Immature natural killer cell (primary cell): ENCODE measurements at regions not wholly inside any gene's neighbourhood (a gene's known extent, or its start where the extent isn't known, plus 50 kb on each side); places are given as distances from the start of the nearest gene placed in this dataset.

Source experiments
- DNase-seq, 3 donors: peaks; one replicate each; pipeline ENCODE4 v3.0.0; 2022; ENCODE audit warnings: mixed read lengths in 1 of 3
- H3K27ac Mint-ChIP-seq, 6 donors: one replicate each; pipeline ENCODE4 v1.8.0; 2020; ENCODE audit warnings: mixed read lengths in 6 of 6, mild to moderate bottlenecking in 5 of 6, inconsistent platforms in 4 of 6, moderate library complexity in 3 of 6
- H3K27me3 Mint-ChIP-seq, 3 donors: one replicate each; pipeline ENCODE4 v1.8.0; 2020 to 2021; ENCODE audit warnings: low read depth in 3 of 3, mild to moderate bottlenecking in 3 of 3, mixed read lengths in 3 of 3, moderate library complexity in 3 of 3, inconsistent platforms in 1 of 3
- H3K36me3 Mint-ChIP-seq, 3 donors: one replicate each; pipeline ENCODE4 v1.8.0; 2020; ENCODE audit warnings: mixed read lengths in 3 of 3, inconsistent platforms in 2 of 3, mild to moderate bottlenecking in 2 of 3
- H3K4me1 Mint-ChIP-seq, 2 donors: one replicate each; pipeline ENCODE4 v1.8.0; 2020; ENCODE audit warnings: inconsistent platforms in 2 of 2, mild to moderate bottlenecking in 2 of 2, mixed read lengths in 2 of 2, moderate library complexity in 1 of 2
- H3K4me3 Mint-ChIP-seq, 5 donors: one replicate each; pipeline ENCODE4 v1.8.0; 2020; ENCODE audit warnings: mild to moderate bottlenecking in 5 of 5, mixed read lengths in 5 of 5, inconsistent platforms in 3 of 5, moderate library complexity in 3 of 5
- H3K9me3 Mint-ChIP-seq, 6 donors: one replicate each; pipeline ENCODE4 v1.8.0; 2020; ENCODE audit warnings: mild to moderate bottlenecking in 6 of 6, mixed read lengths in 6 of 6, inconsistent platforms in 4 of 6, moderate library complexity in 3 of 6

DNA sequence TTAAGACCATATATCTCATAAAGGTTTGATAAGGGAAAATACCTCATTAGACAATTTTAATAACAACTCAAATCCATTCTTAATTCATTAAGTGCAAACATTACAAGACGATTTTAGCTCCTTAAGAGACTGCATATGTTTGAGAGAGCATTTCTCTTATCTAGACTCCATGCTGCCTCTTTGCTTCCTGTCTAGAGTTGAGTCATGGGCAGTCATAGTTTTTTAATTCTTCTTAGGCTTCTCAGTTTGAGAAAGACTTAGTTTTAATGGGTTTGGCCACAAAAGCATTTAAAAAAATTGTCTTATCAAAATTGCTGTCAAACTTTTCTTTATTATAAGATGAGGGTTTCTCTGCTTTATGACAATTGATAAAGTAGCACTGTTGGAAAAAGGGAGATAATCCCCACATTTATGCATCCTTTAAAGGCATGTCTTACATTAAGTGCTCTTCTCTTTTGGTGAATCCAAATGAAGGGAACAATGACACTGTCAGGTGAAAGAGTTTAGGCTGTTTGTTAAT lies 713.4 kb downstream of the PCDH18 start:
- no peak overlapping the region for H3K4me3 Mint-ChIP-seq

DNA sequence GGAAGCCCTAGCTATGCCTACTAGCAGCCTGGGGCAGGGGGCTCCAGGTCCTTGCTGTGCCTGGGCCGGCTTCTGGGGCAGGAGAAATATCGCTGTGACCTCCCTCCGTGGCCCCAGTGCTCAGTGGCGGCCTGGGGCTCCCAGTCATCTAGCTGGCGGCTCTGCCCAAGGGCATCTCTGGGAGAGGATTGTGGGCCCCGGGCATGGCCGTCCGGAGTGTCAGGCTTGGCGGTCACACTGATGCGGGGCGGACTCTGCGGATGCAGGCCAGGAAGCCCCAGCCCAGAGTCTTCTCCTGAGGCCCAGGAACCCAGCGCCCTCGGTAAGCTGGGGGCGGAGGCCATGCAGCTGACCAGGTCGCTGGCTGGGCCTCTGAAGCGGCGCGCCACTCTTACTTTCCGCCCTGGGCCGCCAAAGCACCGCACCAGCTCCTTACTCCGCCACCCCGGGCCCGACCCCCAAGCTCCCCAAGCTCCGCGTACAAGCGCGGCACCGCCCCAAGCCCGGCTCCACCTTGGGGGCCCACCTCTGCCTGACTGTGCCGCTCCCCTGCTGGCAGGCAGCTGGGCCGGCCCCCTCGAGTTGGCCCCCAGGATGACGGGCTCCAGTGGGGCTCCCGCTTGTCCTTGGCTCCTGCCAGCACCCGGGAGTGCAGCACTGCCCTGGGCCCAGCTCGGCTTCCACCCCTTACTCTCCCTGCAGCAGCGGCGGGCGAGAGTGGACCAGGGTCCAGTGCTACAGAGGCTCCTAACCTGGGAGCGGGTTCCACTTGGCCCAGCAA lies 720.0 kb downstream of the PCDH18 start:
- DNase-seq = no peak
- Mint-ChIP-seq H3K27me3 (no peaks in the 10 kb centered on the region), H3K4me3 (no peak overlapping the region), H3K4me1 (no peaks in the 10 kb centered on the region), H3K9me3 (peaks cover 2 to 13% (median 8%) of the 10 kb centered on the region in 6 donors), H3K27ac (no peak overlapping the region), H3K36me3 (no peaks in the 10 kb centered on the region)

More for the DNA sequence above, 713.4 kb downstream of the PCDH18 start:
- no peak overlapping the region for H3K27ac Mint-ChIP-seq
- no peak for DNase-seq
- no peaks in the 10 kb centered on the region for H3K27me3 Mint-ChIP-seq
- H3K36me3 Mint-ChIP-seq = no peaks in the 10 kb centered on the region
- H3K9me3 Mint-ChIP-seq = peaks cover 0 to 11% (median 7%) of the 10 kb centered on the region in 6 donors
- H3K4me1 Mint-ChIP-seq = no peaks in the 10 kb centered on the region

DNA sequence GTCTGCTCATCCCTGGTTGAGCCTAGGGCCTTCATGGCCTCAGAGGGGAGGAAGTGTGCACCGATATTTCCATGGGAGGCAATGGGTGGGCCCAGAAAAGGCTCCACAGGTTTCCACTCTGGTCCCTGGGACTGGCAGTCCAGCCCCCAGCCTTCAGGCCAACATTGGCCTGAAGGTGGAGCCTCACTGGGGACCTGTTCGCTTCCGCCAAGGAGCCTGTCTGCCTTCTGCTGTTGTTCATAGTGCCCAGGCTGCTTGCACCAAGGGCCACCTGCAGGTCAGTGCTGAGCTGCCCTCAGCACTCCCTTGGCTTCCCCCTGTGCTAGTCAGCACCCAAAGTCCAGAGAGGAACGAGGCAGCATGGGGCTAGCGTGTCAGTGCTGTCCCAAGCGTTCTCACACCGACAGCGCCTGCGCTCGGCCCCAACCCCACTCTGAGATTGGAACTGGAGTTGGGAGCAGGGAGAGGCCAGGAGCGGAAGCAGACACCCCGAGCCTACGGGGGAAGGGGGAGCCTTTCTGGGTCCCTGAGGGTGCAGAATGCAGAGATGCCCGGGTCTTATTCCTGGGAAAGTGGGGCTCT lies 720.7 kb downstream of the PCDH18 start:
- Mint-ChIP-seq H3K27me3 (no peaks in the 10 kb centered on the region), H3K36me3 (no peaks in the 10 kb centered on the region), H3K9me3 (peaks cover 2 to 13% (median 8%) of the 10 kb centered on the region in 6 donors), H3K27ac (no peak overlapping the region), H3K4me1 (no peaks in the 10 kb centered on the region), H3K4me3 (no peak overlapping the region)
- DNase-seq = no peak

DNA sequence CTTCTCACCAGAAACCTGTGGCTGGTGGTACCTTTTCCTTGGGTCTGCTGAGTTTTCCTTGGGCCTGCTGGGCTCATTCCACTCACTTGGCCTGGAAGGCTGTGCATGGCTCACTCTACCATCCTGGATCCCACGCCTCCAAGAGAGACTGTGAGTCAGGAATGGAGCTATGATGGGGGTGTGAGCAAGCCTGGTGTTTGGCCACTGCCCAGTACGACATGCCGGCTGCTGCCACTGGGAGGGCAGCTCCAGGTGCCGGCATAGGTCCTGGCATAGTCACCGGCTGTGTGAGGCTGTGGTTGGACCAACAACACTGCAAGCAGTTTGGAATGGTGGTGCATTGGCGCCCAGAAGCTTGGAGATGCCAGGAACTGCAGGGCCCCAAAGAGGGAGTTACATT lies 721.7 kb downstream of the PCDH18 start:
- no peak overlapping the region for H3K27ac Mint-ChIP-seq
- no peak for DNase-seq
- no peaks in the 10 kb centered on the region for H3K36me3 Mint-ChIP-seq
- H3K4me1 Mint-ChIP-seq = no peaks in the 10 kb centered on the region
- no peaks in the 10 kb centered on the region for H3K27me3 Mint-ChIP-seq
- H3K4me3 Mint-ChIP-seq = no peak overlapping the region
- H3K9me3 Mint-ChIP-seq = peaks cover 2 to 18% (median 8%) of the 10 kb centered on the region in 6 donors

- H3K4me1 Mint-ChIP-seq = no peaks in the 10 kb centered on the region
- H3K27me3 Mint-ChIP-seq = peaks cover 0 to 2% (median 0%) of the 10 kb centered on the region in 3 donors
- DNase-seq = no peak
- H3K4me3 Mint-ChIP-seq = no peak overlapping the region
- no peaks in the 10 kb centered on the region for H3K36me3 Mint-ChIP-seq
- H3K9me3 Mint-ChIP-seq = peaks cover 0 to 43% (median 9%) of the 10 kb centered on the region in 6 donors
- no peak overlapping the region for H3K27ac Mint-ChIP-seq
These were observed 725.5 kb downstream of the PCDH18 start for GRCh38 chr4:136806844-136807243.

GRCh38 chr4:136805617-136806016 lies 726.7 kb downstream of the PCDH18 start:
- H3K27me3 Mint-ChIP-seq = peaks cover 0 to 2% (median 0%) of the 10 kb centered on the region in 3 donors
- no peak for DNase-seq
- no peak overlapping the region for H3K27ac Mint-ChIP-seq
- H3K9me3 Mint-ChIP-seq = peaks cover 0 to 47% (median 9%) of the 10 kb centered on the region in 6 donors
- H3K4me3 Mint-ChIP-seq = no peak overlapping the region
- H3K4me1 Mint-ChIP-seq = no peaks in the 10 kb centered on the region
- H3K36me3 Mint-ChIP-seq = no peaks in the 10 kb centered on the region

DNA sequence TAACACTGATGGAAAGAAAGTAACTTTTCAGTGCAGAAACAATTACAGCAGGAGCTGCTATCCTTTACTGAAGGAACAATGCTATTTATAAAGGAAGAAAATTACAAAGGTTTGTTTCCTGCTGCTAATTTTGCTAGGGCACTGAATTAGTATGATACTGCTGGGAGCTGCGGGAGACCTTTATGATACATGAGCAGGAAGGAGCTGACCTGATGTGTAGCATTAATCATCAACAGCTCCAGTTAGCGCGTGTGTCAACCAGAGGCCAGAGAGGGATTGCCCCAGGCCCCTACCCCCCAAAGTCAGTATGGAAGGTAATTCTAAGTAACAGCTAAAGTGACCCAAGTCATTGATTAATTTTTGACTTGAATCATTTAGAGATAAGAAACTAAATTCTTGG lies 728.9 kb downstream of the PCDH18 start:
- Mint-ChIP-seq H3K36me3 (no peaks in the 10 kb centered on the region), H3K4me1 (no peaks in the 10 kb centered on the region), H3K9me3 (peaks cover 0 to 54% (median 8%) of the 10 kb centered on the region in 6 donors), H3K27ac (no peak overlapping the region), H3K4me3 (no peak overlapping the region), H3K27me3 (peaks cover 0 to 2% (median 0%) of the 10 kb centered on the region in 3 donors)
- DNase-seq = no peak

DNA sequence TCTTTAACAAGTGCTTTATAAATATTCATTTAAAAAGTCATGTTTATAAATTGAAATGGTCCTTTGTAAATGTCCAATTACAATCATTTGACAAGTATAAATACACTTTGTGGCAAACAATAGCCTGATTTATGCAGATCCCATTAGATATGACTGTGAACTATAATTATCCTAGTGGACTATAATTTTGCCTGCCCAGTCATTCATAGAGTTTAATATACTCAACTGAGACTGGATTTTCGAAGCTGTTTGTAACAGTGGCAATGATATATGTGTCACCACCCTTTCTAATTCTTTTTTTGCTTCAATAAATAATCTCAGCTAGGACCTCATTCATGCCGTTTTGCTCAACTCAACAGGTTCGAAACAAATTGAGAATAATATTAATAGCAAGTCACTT lies 732.0 kb downstream of the PCDH18 start:
- Mint-ChIP-seq H3K36me3 (no peaks in the 10 kb centered on the region), H3K27me3 (peaks cover 0 to 2% (median 0%) of the 10 kb centered on the region in 3 donors), H3K27ac (no peak overlapping the region), H3K9me3 (peaks cover 0 to 37% (median 10%) of the 10 kb centered on the region in 6 donors), H3K4me3 (no peak overlapping the region), H3K4me1 (no peaks in the 10 kb centered on the region)
- no peak for DNase-seq

- H3K27ac Mint-ChIP-seq = no peak overlapping the region
- DNase-seq = no peak
- H3K9me3 Mint-ChIP-seq = peaks cover 0 to 21% (median 5%) of the 10 kb centered on the region in 6 donors
- peaks cover 0 to 2% (median 0%) of the 10 kb centered on the region in 3 donors for H3K27me3 Mint-ChIP-seq
- no peaks in the 10 kb centered on the region for H3K36me3 Mint-ChIP-seq
- H3K4me3 Mint-ChIP-seq = no peak overlapping the region
- no peaks in the 10 kb centered on the region for H3K4me1 Mint-ChIP-seq
These were observed 735.3 kb downstream of the PCDH18 start for GRCh38 chr4:136796953-136797352.

DNA sequence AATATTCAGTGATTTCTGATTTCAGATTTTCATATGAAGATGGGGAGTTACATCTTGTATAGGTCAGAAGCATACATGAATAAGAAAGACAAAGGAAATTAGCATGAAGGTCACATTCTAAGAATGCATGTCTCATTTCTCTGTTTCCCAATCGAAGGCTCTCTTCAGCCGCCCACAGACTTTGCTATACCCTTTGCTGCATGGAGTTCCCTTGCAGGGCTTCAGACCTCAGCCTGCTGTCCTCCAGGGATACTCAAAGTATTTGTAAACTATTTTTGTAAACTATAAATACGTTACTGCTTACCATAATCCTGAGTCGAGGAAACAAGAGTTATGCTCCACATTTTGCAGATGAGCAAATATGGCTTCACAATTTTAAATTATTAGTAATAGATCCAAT lies 738.4 kb downstream of the PCDH18 start:
- no peak for DNase-seq
- Mint-ChIP-seq H3K9me3 (peaks cover 0 to 15% (median 7%) of the 10 kb centered on the region in 6 donors), H3K4me1 (no peaks in the 10 kb centered on the region), H3K27me3 (peaks cover 0 to 4% (median 0%) of the 10 kb centered on the region in 3 donors), H3K4me3 (no peak overlapping the region), H3K36me3 (no peaks in the 10 kb centered on the region), H3K27ac (no peak overlapping the region)

GRCh38 chr4:136784326-136784725 lies 748.0 kb downstream of the PCDH18 start:
- Mint-ChIP-seq H3K27me3 (peaks cover 0 to 5% (median 2%) of the 10 kb centered on the region in 3 donors), H3K9me3 (peaks cover 0 to 22% (median 9%) of the 10 kb centered on the region in 6 donors), H3K4me1 (no peaks in the 10 kb centered on the region)

DNA sequence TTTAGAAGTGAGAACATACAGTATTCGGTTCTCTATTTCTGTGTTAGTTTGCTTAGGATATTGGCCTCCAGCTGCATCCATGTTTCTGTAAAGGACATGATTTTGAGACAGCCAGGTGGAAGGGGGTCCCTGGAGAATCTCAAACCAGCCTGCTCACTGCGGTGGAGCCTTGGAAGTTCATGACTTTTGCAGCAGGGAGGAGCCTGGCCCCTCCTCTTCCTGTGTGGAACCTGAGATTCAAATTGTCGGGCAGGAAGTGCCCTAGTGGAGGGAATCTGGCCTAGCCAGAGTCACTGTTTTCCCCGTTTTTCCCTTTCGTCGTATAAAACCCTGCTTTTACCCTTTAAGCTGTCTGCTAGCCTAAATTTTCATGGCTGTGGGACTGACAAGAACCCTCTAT lies 762.6 kb downstream of the PCDH18 start:
- Mint-ChIP-seq H3K4me3 (no peak overlapping the region), H3K27ac (no peak overlapping the region), H3K9me3 (peaks cover 0 to 12% (median 5%) of the 10 kb centered on the region in 6 donors), H3K36me3 (no peaks in the 10 kb centered on the region), H3K27me3 (no peaks in the 10 kb centered on the region), H3K4me1 (no peaks in the 10 kb centered on the region)
- DNase-seq = no peak

More at GRCh38 chr4:136784326-136784725, 748.0 kb downstream of the PCDH18 start:
- DNase-seq = no peak
- no peak overlapping the region for H3K4me3 Mint-ChIP-seq
- H3K27ac Mint-ChIP-seq = no peak overlapping the region
- H3K36me3 Mint-ChIP-seq = no peaks in the 10 kb centered on the region

- H3K4me3 Mint-ChIP-seq = no peak overlapping the region
These were observed 763.4 kb downstream of the PCDH18 start for GRCh38 chr4:136768925-136769275.

GRCh38 chr4:136768213-136768924 lies 763.9 kb downstream of the PCDH18 start:
- peaks cover 0 to 7% of the 10 kb centered on the region in 2 donors for H3K4me1 Mint-ChIP-seq
- no peak overlapping the region for H3K4me3 Mint-ChIP-seq
- peaks cover 0 to 12% (median 5%) of the 10 kb centered on the region in 6 donors for H3K9me3 Mint-ChIP-seq
- no peaks in the 10 kb centered on the region for H3K36me3 Mint-ChIP-seq
- no peak for DNase-seq
- H3K27ac Mint-ChIP-seq = no peak overlapping the region
- peaks cover 0 to 1% (median 0%) of the 10 kb centered on the region in 3 donors for H3K27me3 Mint-ChIP-seq

More at GRCh38 chr4:136768925-136769275, 763.4 kb downstream of the PCDH18 start:
- Mint-ChIP-seq H3K36me3 (no peaks in the 10 kb centered on the region), H3K27ac (no peak overlapping the region), H3K27me3 (peaks cover 0 to 1% (median 0%) of the 10 kb centered on the region in 3 donors), H3K9me3 (peaks cover 0 to 12% (median 5%) of the 10 kb centered on the region in 6 donors), H3K4me1 (peaks cover 0 to 4% of the 10 kb centered on the region in 2 donors)
- no peak for DNase-seq
